GM20431 (cell line): ENCODE measurements at regions not wholly inside any gene's neighbourhood (a gene's known extent, or its start where the extent isn't known, plus 50 kb on each side); places are given as distances from the start of the nearest gene placed in this dataset.

ENCODE experiments used
- in situ Hi-C: fragments of 300-500 bp; cut with MseI, MboI; formaldehyde crosslinking; loops from one replicate; pipeline ENCODE4 v1.15.0; 2020; ENCODE audit warnings: low sequenced_read_pairs; ENCODE audit not compliant: unreplicated experiment

- in situ Hi-C loops = loop anchor here (25.0 kb wide), 1 partner anchor 423 kb away; no protein-coding TSS in a partner anchor
These were observed 138.7 kb upstream of the ZNF644 start for GRCh38 chr1:91160363-91161075.

DNA sequence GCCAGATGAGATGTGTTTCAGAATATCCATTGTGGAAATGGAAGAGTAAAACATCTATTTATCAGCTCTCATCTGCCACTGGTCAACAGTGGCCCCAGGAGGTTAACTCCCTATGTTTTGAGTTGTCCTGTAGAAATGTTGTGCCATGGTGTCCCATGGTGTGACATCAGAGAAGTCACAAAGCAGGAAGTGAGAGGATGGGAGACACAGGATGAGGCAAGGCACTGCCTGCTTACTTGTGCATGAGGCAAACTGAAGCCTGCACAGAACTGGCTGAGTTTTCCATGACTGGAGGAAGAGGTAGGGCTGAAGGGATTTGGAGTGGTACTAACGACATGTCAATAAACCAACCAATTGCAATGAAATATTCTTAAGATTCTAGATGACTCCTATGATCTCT, 131.5 kb upstream of the ZNF644 start:
- in situ Hi-C loops = loop anchor here (25.0 kb wide), 1 partner anchor 416 kb away; no protein-coding TSS in a partner anchor

- in situ Hi-C loops = loop anchor here (25.0 kb wide), 1 partner anchor 415 kb away; no protein-coding TSS in a partner anchor
These were observed 130.5 kb upstream of the ZNF644 start for GRCh38 chr1:91152331-91152730.

GRCh38 chr1:91151702-91152101, 129.9 kb upstream of the ZNF644 start:
- in situ Hi-C loops = loop anchor here (25.0 kb wide), 1 partner anchor 414 kb away; no protein-coding TSS in a partner anchor

DNA sequence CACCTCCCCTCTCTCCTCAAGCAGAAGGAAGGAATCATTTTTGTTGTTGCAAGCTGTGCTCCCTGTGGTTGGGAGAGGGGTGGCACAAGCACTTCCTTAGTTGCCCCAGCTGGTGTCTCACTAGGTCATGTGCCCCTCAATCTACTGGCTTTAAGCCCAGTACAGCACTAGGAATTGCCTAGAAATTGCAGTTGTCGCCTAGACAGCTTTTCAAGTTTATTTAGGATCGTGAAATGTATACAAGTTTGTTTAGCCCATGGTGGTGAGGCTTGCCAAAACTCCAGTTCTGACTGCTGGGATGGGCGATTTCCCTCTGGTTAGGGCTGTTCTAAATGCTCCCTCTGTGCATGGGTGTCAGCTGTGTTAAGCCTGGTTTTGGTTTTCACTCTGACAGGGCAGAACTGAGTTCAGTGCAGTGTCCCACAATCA, 126.8 kb upstream of the ZNF644 start:
- in situ Hi-C loops = no loop called here

DNA sequence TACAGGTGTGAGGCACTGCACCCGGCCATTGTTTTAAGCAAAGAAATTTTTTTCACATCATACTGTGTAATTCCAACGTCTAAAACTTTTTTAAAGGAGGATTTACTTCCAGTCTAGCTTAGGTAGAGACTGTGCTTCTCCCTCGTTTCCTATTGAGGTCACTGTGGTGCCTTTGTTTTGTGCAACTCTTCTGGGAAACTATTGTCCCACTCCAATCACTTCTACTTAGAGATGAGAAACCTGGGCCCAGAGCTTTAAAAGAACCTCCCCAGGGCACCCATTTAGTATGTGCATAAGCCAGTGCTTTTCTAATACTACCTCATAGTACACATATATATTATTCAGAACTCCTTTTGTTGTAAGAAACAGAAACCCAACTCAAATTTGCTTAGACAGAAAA, 120.0 kb upstream of the ZNF644 start:
- in situ Hi-C loops = no loop called here

- in situ Hi-C loops = no loop called here
These were observed 117.1 kb upstream of the ZNF644 start for GRCh38 chr1:91138959-91139358.

- in situ Hi-C loops = no loop called here
These were observed 115.5 kb upstream of the ZNF644 start for GRCh38 chr1:91137173-91137852.

GRCh38 chr1:91135799-91136198, 114.0 kb upstream of the ZNF644 start:
- in situ Hi-C loops = no loop called here

GRCh38 chr1:91133248-91133647, 111.4 kb upstream of the ZNF644 start:
- in situ Hi-C loops = no loop called here

DNA sequence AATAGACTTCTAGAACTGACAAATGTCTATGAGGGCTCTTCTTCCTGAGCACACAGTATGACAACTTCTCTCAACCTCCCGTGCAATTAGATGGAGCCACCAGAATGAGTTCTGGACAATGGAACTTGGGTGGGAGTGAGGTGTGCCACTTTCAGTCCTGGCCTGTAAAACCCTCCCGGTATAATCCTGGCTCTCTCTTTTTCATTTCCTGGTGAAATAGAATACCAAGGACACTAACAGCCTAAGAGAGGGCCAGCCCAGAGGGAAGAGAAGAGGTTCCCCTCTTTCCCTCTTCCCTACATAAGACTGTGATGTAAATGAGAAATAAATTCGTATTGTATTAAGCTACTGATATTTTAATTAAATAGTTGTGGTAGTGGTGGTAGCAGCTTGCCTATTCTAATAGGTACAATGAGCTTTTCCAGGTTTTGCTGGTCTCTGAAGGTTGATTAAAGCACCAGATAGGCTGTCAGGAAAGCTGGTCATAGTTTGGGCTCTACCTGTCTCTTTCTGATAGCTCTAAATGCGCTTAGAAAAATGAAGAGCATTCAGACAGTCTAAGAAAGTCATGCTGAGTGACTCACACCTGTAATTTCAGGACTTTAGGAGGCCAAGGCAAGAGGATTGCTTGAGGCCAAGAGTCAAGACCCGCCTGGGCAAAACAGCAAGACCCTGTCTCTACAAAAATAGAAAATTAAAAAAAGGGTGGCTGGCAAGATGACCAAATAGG, 108.6 kb upstream of the ZNF644 start:
- in situ Hi-C loops = no loop called here

DNA sequence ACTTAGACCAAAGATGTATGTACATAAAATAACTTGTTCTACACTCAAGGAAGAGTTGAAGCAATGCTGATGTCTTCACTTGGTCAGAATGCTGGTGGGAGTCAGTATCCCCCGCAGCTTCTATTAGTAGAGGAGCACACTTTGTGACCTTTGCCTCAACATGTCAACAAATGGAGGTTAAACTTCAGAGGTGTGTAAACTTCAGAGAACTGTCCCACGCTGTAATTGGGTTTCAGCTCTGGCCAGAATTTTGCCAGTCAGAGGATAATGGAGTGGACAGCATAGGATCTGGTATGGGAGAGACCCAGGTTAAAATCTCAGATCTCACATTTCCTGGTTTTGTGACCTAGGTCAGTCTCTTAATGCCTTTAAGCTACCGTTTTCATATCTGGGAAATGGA, 107.6 kb upstream of the ZNF644 start:
- in situ Hi-C loops = no loop called here

- in situ Hi-C loops = no loop called here
These were observed 107.2 kb upstream of the ZNF644 start for GRCh38 chr1:91129017-91129416.

DNA sequence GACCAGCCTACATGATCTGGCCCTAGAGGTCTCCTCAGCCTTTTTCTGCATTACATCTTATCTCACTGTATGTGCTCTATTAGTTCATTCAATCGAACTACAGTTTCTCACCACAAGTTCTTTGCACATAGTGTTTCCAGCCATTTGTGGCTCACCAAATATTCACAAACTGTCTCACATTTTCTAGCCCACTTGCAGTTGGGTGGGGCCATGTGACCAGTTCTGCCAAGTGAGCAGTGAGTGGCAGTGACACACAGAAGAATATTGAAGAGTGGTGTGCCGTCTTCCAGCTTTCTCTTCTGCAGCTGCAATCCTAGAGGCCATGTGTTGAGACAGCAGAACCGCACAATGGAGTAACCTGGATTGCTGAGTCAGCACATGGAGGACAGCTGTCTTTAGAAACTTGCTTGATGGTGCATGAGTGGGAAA, 103.2 kb upstream of the ZNF644 start:
- in situ Hi-C loops = no loop called here

DNA sequence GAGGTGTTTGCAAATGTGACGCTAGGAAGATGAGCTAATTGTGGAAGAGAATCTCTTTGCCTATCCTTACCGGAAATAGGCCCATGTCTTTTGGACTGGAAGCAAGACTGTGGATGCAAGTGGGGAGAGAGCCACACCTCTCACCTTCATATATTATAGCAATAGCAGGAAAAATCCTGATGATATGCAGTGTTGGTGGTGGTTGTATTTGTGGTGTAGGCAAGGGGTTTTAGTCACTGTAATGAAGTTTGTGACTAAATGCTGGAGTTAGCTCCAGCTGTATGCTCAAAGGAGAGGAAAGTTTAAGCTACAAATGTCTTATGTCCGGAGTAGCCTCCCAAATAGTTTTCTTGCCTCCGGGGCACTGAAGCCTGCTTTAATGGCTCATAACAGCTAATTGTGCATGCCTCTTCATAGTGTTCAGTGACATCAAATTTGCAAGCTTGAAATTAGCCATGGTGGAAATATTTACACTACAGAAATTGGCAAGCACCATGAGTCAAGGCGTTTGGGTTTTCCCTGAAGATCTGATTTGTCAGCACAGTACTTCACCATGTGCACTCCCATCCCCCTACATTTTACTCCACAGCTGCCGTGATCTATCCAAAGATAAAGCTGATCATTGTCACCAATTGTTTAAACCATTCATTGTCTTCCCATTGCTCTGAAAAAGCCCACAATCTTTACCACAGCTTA, 102.6 kb upstream of the ZNF644 start:
- in situ Hi-C loops = no loop called here

GRCh38 chr1:91123773-91124172, 101.9 kb upstream of the ZNF644 start:
- in situ Hi-C loops = no loop called here

GRCh38 chr1:91123319-91123718, 101.5 kb upstream of the ZNF644 start:
- in situ Hi-C loops = no loop called here

DNA sequence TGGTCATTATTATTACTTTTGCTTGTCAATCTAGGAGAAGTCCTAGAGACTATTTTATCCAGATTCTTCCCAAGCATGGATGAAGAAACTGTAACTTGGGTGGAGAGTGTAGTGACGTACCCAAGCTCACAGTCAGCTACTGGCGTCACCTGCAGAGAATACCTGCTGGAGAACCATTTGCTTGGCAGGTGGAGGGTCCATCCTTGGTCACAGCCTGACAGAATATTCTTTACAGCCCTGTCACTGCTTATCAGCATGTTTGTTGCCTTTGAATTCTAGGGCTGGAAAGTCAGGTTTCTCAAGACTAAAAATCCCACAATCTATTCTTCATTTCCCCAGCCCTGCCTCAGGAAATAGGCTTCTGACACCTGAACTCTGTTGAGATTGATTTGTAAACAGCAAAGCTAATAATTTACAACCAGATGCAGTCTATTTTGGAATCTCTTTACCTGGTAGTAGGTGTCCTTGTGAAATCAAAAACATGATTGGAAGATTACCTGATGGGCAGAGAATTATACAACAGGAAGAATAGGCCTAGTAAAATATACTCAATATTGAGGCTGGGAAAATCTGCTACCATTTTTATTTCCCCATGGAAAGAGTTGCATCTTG, 100.4 kb upstream of the ZNF644 start:
- in situ Hi-C loops = no loop called here

- in situ Hi-C loops = no loop called here
These were observed 99.5 kb upstream of the ZNF644 start for GRCh38 chr1:91121366-91121765.

DNA sequence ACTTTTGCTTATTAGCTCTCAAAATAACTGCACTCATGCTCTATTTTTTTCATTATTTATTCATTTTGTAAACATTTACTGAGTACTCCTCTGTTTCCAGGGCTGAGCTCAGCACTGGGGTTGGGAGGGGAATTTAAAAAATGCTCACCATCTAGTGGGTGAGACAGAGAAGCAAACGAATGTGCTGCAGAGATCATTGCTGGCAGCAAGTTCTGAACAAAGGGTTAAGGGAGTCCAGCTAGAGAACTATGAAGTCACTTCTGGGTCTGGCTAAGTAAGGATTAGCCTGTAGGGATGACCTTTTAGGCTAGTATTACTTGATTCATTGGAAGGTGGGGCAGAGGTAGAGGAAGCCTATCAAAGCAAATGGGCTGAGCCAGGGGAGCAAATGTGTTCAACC, 99.1 kb upstream of the ZNF644 start:
- in situ Hi-C loops = no loop called here
